Stimulated activated CD4-positive, alpha-beta T cell treated with anti-CD3 and anti-CD28 coated beads, Interleukin-2, amount 100 ng/mL, for 4 hours (primary cell): ENCODE measurements at regions not wholly inside any gene's neighbourhood (a gene's known extent, or its start where the extent isn't known, plus 50 kb on each side); places are given as distances from the start of the nearest gene placed in this dataset.
"Not testable (repeated sequence)": the region's sequence is repeated elsewhere in the genome, so short reads cannot be mapped to it uniquely, and the experiment has no call there.

ENCODE experiments used
- DNase-seq: peaks from one replicate; pipeline ENCODE4 v3.0.0-alpha.2; 2020; ENCODE audit warnings: low read depth

- DNase-seq = not testable (repeated sequence)
Measured at GRCh38 chr1:121006826-121007225, 117.3 kb downstream of the PPIAL4A start.

- DNase-seq = not testable (repeated sequence)
Measured at GRCh38 chr1:121007755-121008154, 118.2 kb downstream of the PPIAL4A start.

- not testable (repeated sequence) for DNase-seq
Measured at GRCh38 chr1:121008512-121009215, 119.1 kb downstream of the PPIAL4A start.

- DNase-seq = not testable (repeated sequence)
Measured at GRCh38 chr1:121009216-121010057, 119.9 kb downstream of the PPIAL4A start.

- DNase-seq = not testable (repeated sequence)
Measured at GRCh38 chr1:121010141-121010540, 120.6 kb downstream of the PPIAL4A start.

- not testable (repeated sequence) for DNase-seq
Measured at GRCh38 chr1:121013181-121013580, 123.6 kb downstream of the PPIAL4A start.

GRCh38 chr1:121016182-121017028, 126.8 kb downstream of the PPIAL4A start:
- DNase-seq = not testable (repeated sequence)

GRCh38 chr1:121019715-121020349, 130.3 kb downstream of the PPIAL4A start:
- not testable (repeated sequence) for DNase-seq

GRCh38 chr1:121020350-121021236, 131.0 kb downstream of the PPIAL4A start:
- not testable (repeated sequence) for DNase-seq

- DNase-seq = not testable (repeated sequence)
Measured at GRCh38 chr1:121021716-121022115, 132.1 kb downstream of the PPIAL4A start.

- not testable (repeated sequence) for DNase-seq
Measured at GRCh38 chr1:121032878-121033494, 143.4 kb downstream of the PPIAL4A start.

- DNase-seq = not testable (repeated sequence)
Measured at GRCh38 chr1:121036792-121037191, 147.2 kb downstream of the PPIAL4A start.

GRCh38 chr1:121040974-121041373, 143.2 kb downstream of the FAM72B start:
- DNase-seq = not testable (repeated sequence)

- not testable (repeated sequence) for DNase-seq
Measured at GRCh38 chr1:121041497-121041896, 142.6 kb downstream of the FAM72B start.

- DNase-seq = not testable (repeated sequence)
Measured at GRCh38 chr1:121042882-121043281, 141.3 kb downstream of the FAM72B start.

- DNase-seq = not testable (repeated sequence)
Measured at GRCh38 chr1:121048293-121048752, 135.8 kb downstream of the FAM72B start.

- not testable (repeated sequence) for DNase-seq
Measured at GRCh38 chr1:121048769-121049443, 135.2 kb downstream of the FAM72B start.

GRCh38 chr1:121050097-121050496, 134.0 kb downstream of the FAM72B start:
- DNase-seq = not testable (repeated sequence)

GRCh38 chr1:121051161-121051790, 132.9 kb downstream of the FAM72B start:
- DNase-seq = not testable (repeated sequence)
